ENCODE measurements at regions not wholly inside any gene's neighbourhood (a gene's known extent, or its start where the extent isn't known, plus 50 kb on each side); places are given as distances from the start of the nearest gene placed in this dataset.
"Not testable (repeated sequence)": the region's sequence is repeated elsewhere in the genome, so short reads cannot be mapped to it uniquely, and the experiment has no call there.

GRCh38 chr5:23994581-23995370, 487.4 kb downstream of the PRDM9 start:
- DNase-seq (ENCODE audit: low read depth), result no peak

- DNase-seq (ENCODE audit: low read depth), result no peak
These were observed 489.1 kb downstream of the PRDM9 start for GRCh38 chr5:23996525-23996924.

DNA sequence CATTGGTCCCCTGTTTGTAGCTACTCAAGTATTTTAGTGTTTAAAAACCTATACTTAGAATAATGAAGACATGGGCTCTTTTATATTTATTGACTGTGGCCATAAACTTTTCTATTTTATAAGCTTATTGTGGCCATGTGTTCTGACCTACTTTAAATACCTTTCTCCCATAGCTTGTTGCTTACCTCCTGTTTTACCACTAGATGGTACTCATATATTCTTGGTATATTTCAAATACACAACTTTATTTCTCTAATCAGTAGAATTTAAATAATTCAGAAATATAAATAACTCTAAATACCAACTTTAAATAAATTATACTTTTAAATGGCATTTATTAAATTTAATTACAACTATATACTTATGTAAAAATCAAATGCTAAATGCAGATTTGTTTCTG, 498.0 kb downstream of the PRDM9 start:
- DNase-seq (ENCODE audit: low read depth), result no peak

DNA sequence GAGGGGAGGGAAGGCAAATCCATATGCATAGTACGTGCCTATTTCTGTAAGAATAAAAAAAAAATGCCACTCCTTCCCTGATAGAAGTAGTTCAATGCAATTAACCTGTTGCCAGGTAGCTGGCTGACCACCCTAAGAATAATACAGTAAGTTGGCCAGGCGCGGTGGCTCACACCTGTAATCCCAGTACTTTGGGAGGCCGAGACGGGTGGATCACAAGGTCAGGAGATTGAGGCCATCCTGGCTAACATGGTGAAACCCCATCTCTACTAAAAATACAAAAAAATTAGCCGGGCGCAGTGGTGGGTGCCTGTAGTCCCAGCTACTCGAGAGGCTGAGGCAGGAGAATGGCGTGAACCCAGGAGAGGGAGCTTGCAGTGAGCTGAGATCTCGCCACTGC, 510.3 kb downstream of the PRDM9 start:
- not testable (repeated sequence) for DNase-seq (ENCODE audit: low read depth)

DNA sequence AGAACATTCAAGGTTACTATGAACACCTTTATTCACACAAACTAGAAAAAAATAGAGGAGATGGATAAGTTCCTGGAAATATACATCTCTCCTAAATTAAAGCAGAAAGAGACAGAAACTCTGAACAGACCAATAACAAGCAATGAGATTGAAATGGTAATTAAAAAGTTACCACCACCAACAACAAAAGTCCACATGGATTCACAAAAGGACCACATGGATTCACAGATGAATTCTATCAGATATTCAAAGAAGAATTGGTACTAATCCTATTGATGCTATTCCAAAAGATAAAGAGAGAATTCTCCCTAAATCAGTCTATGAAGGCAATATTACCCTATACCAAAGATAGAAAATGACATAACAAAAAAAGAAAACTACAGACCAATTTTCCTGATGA, 518.9 kb downstream of the PRDM9 start:
- no peak for DNase-seq (ENCODE audit: low read depth)

- DNase-seq (ENCODE audit: low read depth), result no peak
These were observed 535.3 kb downstream of the PRDM9 start for GRCh38 chr5:24042688-24043087.

GRCh38 chr5:24045046-24045445, 537.6 kb downstream of the PRDM9 start:
- no peak for DNase-seq (ENCODE audit: low read depth)

DNA sequence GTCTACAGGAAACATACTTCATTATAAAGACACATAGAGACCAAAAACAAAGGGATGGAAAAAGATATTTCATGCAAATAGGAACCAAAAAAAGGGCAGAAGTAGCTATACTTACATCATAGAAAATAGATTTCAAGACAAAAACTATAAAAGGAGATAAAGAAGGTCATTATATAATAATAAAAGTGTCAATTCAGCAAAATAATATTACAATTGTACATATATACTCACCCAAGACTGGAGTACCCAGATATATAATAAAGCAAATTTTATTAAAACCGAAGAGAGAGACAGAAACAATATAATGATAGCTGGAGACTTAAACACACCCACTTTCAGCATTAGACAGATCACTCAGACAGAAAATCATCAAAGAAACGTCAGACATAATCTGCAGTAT, 546.3 kb downstream of the PRDM9 start:
- DNase-seq (ENCODE audit: low read depth), result no peak

DNA sequence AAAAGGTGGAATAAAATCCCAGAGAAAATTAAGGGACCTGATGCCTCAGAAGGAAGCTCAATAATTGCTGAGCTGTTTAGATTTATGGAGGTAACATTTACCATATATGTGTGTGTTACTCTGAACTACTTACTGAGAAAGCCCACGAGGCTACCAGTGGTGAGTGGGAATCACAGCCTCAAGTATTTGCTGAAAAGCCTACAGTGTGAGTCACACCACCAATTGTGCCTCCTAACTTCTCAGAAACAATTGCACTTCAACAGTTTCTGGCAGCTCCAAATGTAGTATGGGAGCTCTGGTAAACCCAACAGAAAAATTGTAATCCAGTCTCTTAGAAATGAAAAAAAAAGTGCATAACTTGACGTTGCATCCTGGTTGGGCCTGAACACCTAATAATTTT, 551.6 kb downstream of the PRDM9 start:
- DNase-seq (ENCODE audit: low read depth), result no peak

GRCh38 chr5:24059716-24060115, 552.3 kb downstream of the PRDM9 start:
- DNase-seq (ENCODE audit: low read depth), result no peak

- DNase-seq (ENCODE audit: low read depth), result no peak
These were observed 558.4 kb downstream of the PRDM9 start for GRCh38 chr5:24065779-24066178.

- no peak for DNase-seq (ENCODE audit: low read depth)
These were observed 559.8 kb downstream of the PRDM9 start for GRCh38 chr5:24067208-24067607.

- DNase-seq (ENCODE audit: low read depth), result no peak
These were observed 561.1 kb downstream of the PRDM9 start for GRCh38 chr5:24068524-24068923.

- DNase-seq (ENCODE audit: low read depth), result no peak
These were observed 565.7 kb downstream of the PRDM9 start for GRCh38 chr5:24073107-24073506.

- no peak for DNase-seq (ENCODE audit: low read depth)
These were observed 564.7 kb downstream of the CDH10 start for GRCh38 chr5:24080046-24080445.

GRCh38 chr5:24094081-24094679, 550.6 kb downstream of the CDH10 start:
- no peak for DNase-seq (ENCODE audit: low read depth)

GRCh38 chr5:24102010-24102409, 542.8 kb downstream of the CDH10 start:
- DNase-seq (ENCODE audit: low read depth), result no peak

DNA sequence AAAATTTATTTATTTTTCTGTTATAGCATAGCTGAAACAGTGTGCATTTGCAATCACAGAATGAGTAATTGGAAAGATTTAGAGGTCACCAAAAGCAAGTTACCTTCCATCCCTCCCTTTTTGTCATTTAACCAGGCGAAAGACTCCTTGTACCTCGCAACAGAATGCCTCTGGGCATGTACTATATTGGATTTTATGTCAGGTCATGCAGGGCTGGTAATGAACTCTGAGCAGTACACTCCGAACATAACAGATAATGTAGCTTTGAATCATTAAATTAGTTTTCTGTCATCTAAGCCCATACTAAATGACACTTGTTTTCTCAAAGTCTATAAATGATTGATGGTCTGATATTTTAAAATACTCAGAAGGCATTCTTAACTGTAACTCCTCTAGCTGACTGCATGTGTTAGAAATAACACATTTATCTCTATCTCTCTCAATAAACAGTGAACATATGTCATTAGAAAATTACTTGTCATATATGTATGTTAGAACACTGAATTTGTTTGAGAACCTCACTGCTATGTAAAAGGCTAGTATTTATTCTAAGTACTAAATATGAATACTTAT, 541.2 kb downstream of the CDH10 start:
- no peak for DNase-seq (ENCODE audit: low read depth)

GRCh38 chr5:24110004-24110615, 534.7 kb downstream of the CDH10 start:
- DNase-seq (ENCODE audit: low read depth), result no peak

GRCh38 chr5:24112420-24112819, 532.4 kb downstream of the CDH10 start:
- no peak for DNase-seq (ENCODE audit: low read depth)

DNA sequence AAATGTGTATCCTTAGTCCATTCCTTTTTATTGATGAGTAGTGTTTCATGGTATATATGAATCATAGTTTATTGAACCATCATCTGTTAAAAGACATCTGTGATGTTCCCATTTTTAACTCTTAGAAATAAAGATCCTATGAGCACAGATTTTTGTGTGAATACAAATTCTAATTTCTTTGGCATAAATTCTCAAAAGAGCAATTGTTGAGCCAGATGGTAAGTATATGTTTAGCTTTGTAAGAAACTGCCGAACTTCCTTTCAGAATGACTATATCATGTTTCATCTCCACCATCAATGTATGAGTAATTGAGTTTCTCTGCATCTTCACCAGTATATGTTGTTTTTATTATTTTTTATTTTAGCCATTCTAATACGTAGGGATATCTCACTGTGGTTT, 526.4 kb downstream of the CDH10 start:
- DNase-seq (ENCODE audit: low read depth), result no peak

GRCh38 chr5:24135536-24135935, 509.2 kb downstream of the CDH10 start:
- no peak for DNase-seq (ENCODE audit: low read depth)

DNA sequence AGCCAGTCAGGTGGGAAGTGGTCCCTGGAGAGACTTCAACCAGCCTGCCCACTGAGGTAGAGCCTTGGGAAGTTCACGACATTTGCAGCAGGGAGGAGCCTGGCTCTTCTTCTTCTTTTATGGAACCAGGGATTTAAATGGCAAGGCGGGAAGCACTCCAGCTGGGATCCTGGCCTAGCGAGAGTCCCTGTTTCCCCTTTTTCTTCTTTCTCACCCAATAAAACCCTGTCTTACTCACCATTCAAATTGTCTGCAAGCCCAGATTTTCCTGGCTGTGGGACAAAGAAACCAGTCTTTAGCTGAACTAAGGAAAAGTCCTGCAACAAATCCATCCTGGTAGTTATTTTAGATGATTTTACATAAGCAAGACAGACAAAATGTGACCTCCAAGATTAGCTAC, 503.7 kb downstream of the CDH10 start:
- DNase-seq (ENCODE audit: low read depth), result no peak
